CD14-positive monocyte (primary cell): ENCODE measurements at regions not wholly inside any gene's neighbourhood (a gene's known extent, or its start where the extent isn't known, plus 50 kb on each side); places are given as distances from the start of the nearest gene placed in this dataset.

Experiments
- DNase-seq, 3 donors: peaks; one replicate each; pipeline ENCODE4 v3.0.0-alpha.2; 2011 to 2022
- H2AFZ ChIP-seq: 2 replicates; pipeline ENCODE4 v1.6.0; 2012; ENCODE audit warnings: mild to moderate bottlenecking, low read depth, low read length, inconsistent platforms; ENCODE audit not compliant: insufficient read depth, poor library complexity, severe bottlenecking
- H3K27ac ChIP-seq, 2 donors: 1 replicate in 1 of 2; 2 replicates in 1 of 2; pipeline ENCODE4 v1.5.1; 2012 to 2013; ENCODE audit warnings: low read length in 2 of 2, control low read depth in 1 of 2, inconsistent platforms in 1 of 2, low read depth in 1 of 2, mild to moderate bottlenecking in 1 of 2
- H3K27me3 ChIP-seq, 2 donors: one replicate each; pipeline versions ENCODE4 v1.6.0 to v1.6.1; 2011 to 2013; ENCODE audit warnings: low read length in 2 of 2; ENCODE audit not compliant: control insufficient read depth in 2 of 2, insufficient read depth in 2 of 2
- H3K36me3 ChIP-seq, 2 donors: replicated peaks in 1 of 2; 1 replicate in 1 of 2; 2 replicates in 1 of 2; pipeline versions ENCODE4 v1.5.1 to v1.6.1; 2012 to 2013; ENCODE audit warnings: low read length in 2 of 2, control low read depth in 1 of 2, inconsistent platforms in 1 of 2, mild to moderate bottlenecking in 1 of 2; ENCODE audit not compliant: insufficient read depth in 2 of 2, control insufficient read depth in 1 of 2
- H3K4me1 ChIP-seq, 2 donors: 1 replicate in 1 of 2; 2 replicates in 1 of 2; pipeline versions ENCODE4 v1.5.1 to v1.6.1; 2012 to 2013; ENCODE audit warnings: low read length in 2 of 2, control low read depth in 1 of 2, inconsistent platforms in 1 of 2, mild to moderate bottlenecking in 1 of 2, moderate library complexity in 1 of 2; ENCODE audit not compliant: insufficient read depth in 2 of 2, control insufficient read depth in 1 of 2
- H3K4me2 ChIP-seq: replicated peaks from 2 replicates; pipeline ENCODE3; 2012; ENCODE audit warnings: low read length, moderate library complexity, mild to moderate bottlenecking; ENCODE audit not compliant: poor library complexity, severe bottlenecking; ENCODE audit errors: extremely low read depth
- H3K4me3 ChIP-seq, 3 experiments: fragments of 200-600 bp in 1 of 3; sonication (generic) in 1 of 3; replicated peaks in 1 of 3; 1 replicate in 2 of 3; 2 replicates in 1 of 3; pipeline ENCODE4 v1.5.1; 2011 to 2013; ENCODE audit warnings: low read length in 3 of 3, mild to moderate bottlenecking in 3 of 3, control low read depth in 2 of 3, low read depth in 2 of 3, inconsistent platforms in 1 of 3, moderate library complexity in 1 of 3
- H3K79me2 ChIP-seq: 2 replicates; pipeline ENCODE4 v1.6.0; 2012; ENCODE audit warnings: mild to moderate bottlenecking, control low read depth, inconsistent platforms, low read length, moderate library complexity; ENCODE audit not compliant: insufficient read depth
- H3K9ac ChIP-seq: 2 replicates; pipeline ENCODE4 v1.6.0; 2017; ENCODE audit warnings: low read length, mild to moderate bottlenecking; ENCODE audit not compliant: insufficient read depth, poor library complexity, severe bottlenecking
- H3K9me3 ChIP-seq, 2 donors: replicated peaks in 1 of 2; 1 replicate in 1 of 2; 2 replicates in 1 of 2; pipeline versions ENCODE4 v1.5.1 to v1.6.1; 2012 to 2013; ENCODE audit warnings: low read length in 2 of 2, control low read depth in 1 of 2; ENCODE audit not compliant: control insufficient read depth in 1 of 2, insufficient read depth in 1 of 2
- H4K20me1 ChIP-seq: 2 replicates; pipeline ENCODE4 v1.6.0; 2012; ENCODE audit warnings: mild to moderate bottlenecking, low read length, control low read depth, moderate library complexity; ENCODE audit not compliant: insufficient read depth
- H3K27ac Mint-ChIP-seq, 7 donors: one replicate each; pipeline ENCODE4 v1.8.0; 2020; ENCODE audit warnings: mild to moderate bottlenecking in 7 of 7, mixed read lengths in 7 of 7, moderate library complexity in 6 of 7, inconsistent platforms in 2 of 7
- H3K27me3 Mint-ChIP-seq, 3 donors: one replicate each; pipeline ENCODE4 v1.8.0; 2021 to 2022; ENCODE audit warnings: low read depth in 3 of 3, mild to moderate bottlenecking in 3 of 3, mixed read lengths in 3 of 3, moderate library complexity in 3 of 3, inconsistent platforms in 1 of 3
- H3K36me3 Mint-ChIP-seq, 2 donors: one replicate each; pipeline ENCODE4 v1.8.0; 2020; ENCODE audit warnings: mixed read lengths in 2 of 2, inconsistent platforms in 1 of 2, mild to moderate bottlenecking in 1 of 2
- H3K4me1 Mint-ChIP-seq: one replicate; pipeline ENCODE4 v1.8.0; 2020; ENCODE audit warnings: mild to moderate bottlenecking, mixed read lengths
- H3K4me3 Mint-ChIP-seq, 2 donors: one replicate each; pipeline ENCODE4 v1.8.0; 2020; ENCODE audit warnings: mild to moderate bottlenecking in 2 of 2, mixed read lengths in 2 of 2, moderate library complexity in 1 of 2
- H3K9me3 Mint-ChIP-seq, 7 donors: one replicate each; pipeline ENCODE4 v1.8.0; 2020 to 2022; ENCODE audit warnings: mixed read lengths in 7 of 7, mild to moderate bottlenecking in 6 of 7, moderate library complexity in 6 of 7, inconsistent platforms in 2 of 7
- WGBS: methylation state at CpG from one replicate; pipeline ENCODE4 v1.1.5; 2013; ENCODE audit warnings: missing lambda C conversion rate; ENCODE audit not compliant: insufficient coverage; 5-methylcytosine and 5-hydroxymethylcytosine counted together
- intact Hi-C, 2 donors: fragments of 100-400 bp; cut with micrococcal nuclease; formaldehyde crosslinking; loops; one replicate each; pipeline versions ENCODE4 v1.15.0 to v1.15.1; 2023
- TF ChIP-seq, protein P1 (sequence below): fragments of 200-600 bp; IDR thresholded peaks from one replicate; pipeline ENCODE4 v1.8.0; 2022; ENCODE audit warnings: antibody characterized with exemption, mild to moderate bottlenecking

DNA sequence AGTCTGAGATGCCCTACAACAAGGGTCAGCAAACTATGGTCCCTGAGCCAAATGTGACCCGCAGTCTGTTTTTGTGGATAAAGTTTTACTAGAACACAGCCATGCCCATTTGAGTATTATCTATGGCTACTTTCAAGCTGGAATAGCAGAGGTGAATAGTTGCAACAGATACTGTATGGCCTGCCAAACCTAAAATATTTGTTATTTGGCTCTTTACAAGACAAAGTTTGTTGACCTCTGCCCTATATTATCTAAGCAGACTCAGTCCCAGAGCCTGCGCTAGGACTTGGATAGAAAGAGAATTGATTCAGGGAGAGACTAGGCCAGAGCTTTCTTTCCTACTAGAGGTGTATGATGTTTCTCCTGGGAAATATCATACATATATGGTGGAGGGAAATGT is 81.7 kb upstream of the NMNAT3 start:
- intact Hi-C loops = no loop called here

DNA sequence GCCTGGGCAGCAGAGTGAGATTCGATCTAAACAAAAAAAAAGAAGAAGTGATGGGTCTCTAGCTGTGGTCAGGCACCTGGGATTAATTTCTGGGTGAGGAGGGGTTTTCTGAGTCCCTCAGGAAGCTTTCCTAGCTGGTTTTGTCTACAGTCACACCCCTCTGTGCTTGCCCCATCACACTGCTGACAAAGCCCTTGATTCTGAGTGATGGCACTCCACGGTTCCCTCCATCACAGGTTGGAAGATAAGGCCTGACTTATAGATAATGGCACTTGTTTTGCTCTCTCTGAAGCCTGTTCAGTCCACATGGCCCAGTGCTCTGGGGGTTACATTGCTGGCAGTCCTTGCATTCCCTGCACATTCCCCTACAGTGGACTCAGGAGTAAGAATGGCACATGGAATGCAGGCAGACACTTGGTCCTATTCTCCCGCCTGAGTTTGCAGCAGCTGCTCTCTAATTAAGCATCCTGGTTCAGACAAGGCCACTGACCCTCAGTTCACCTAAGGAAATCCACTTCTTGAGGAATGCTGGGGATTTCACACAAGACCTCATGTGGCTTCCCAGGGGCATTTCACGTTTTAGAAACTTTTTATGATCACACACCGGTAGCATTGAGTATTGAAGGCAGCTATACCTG is 81.0 kb upstream of the NMNAT3 start:
- TF ChIP-seq, protein P1, sequence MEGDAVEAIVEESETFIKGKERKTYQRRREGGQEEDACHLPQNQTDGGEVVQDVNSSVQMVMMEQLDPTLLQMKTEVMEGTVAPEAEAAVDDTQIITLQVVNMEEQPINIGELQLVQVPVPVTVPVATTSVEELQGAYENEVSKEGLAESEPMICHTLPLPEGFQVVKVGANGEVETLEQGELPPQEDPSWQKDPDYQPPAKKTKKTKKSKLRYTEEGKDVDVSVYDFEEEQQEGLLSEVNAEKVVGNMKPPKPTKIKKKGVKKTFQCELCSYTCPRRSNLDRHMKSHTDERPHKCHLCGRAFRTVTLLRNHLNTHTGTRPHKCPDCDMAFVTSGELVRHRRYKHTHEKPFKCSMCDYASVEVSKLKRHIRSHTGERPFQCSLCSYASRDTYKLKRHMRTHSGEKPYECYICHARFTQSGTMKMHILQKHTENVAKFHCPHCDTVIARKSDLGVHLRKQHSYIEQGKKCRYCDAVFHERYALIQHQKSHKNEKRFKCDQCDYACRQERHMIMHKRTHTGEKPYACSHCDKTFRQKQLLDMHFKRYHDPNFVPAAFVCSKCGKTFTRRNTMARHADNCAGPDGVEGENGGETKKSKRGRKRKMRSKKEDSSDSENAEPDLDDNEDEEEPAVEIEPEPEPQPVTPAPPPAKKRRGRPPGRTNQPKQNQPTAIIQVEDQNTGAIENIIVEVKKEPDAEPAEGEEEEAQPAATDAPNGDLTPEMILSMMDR = no peak
- Histone ChIP-seq H3K4me1 (no peaks in the 10 kb centered on the region), H3K79me2 (no peaks in the 10 kb centered on the region), H3K27ac (no peak overlapping the region), H3K9ac (no peak overlapping the region), H3K9me3 (no peaks in the 10 kb centered on the region), H3K4me2 (no peak overlapping the region), H2AFZ (no peak overlapping the region), H3K36me3 (no peaks in the 10 kb centered on the region), H4K20me1 (no peaks in the 10 kb centered on the region), H3K27me3 (no peaks in the 10 kb centered on the region), H3K4me3 (no peak overlapping the region)
- H3K4me1 Mint-ChIP-seq = no peaks in the 10 kb centered on the region
- H3K4me3 Mint-ChIP-seq = no peak overlapping the region
- H3K9me3 Mint-ChIP-seq = peaks cover 0 to 8% (median 2%) of the 10 kb centered on the region in 7 donors
- H3K27me3 Mint-ChIP-seq = peaks cover 0 to 3% (median 2%) of the 10 kb centered on the region in 3 donors
- no peaks in the 10 kb centered on the region for H3K36me3 Mint-ChIP-seq
- WGBS = 86% methylated on average over 4 of the region's 5 CpGs
- intact Hi-C loops = no loop called here
- H3K27ac Mint-ChIP-seq = no peak overlapping the region
- no peak for DNase-seq

More for the DNA sequence above, 81.7 kb upstream of the NMNAT3 start:
- DNase-seq = no peak
- H3K79me2 ChIP-seq = no peaks in the 10 kb centered on the region
- no peaks in the 10 kb centered on the region for H3K36me3 ChIP-seq
- no peaks in the 10 kb centered on the region for H3K27me3 ChIP-seq
- Mint-ChIP-seq H3K4me3 (no peak overlapping the region), H3K27ac (no peak overlapping the region), H3K4me1 (no peaks in the 10 kb centered on the region), H3K9me3 (peaks cover 0 to 8% (median under 1%) of the 10 kb centered on the region in 7 donors), H3K27me3 (peaks cover 0 to 6% (median 2%) of the 10 kb centered on the region in 3 donors), H3K36me3 (no peaks in the 10 kb centered on the region)
- WGBS = no CpG with 5 or more reads among the region's 2 CpGs
- H2AFZ ChIP-seq = no peak overlapping the region
- H3K4me3 ChIP-seq = no peak overlapping the region
- H4K20me1 ChIP-seq = no peaks in the 10 kb centered on the region
- H3K9me3 ChIP-seq = no peaks in the 10 kb centered on the region
- no peak overlapping the region for H3K9ac ChIP-seq
- H3K27ac ChIP-seq = no peak overlapping the region
- TF ChIP-seq, protein P1 = no peak
- H3K4me1 ChIP-seq = no peaks in the 10 kb centered on the region
- H3K4me2 ChIP-seq = no peak overlapping the region
